22Rv1 (cell line): ENCODE measurements at regions not wholly inside any gene's neighbourhood (a gene's known extent, or its start where the extent isn't known, plus 50 kb on each side); places are given as distances from the start of the nearest gene placed in this dataset.
A peak's percentile ranks its signal among the peaks of the same experiment; 100 is the strongest.

Experiments
- H3K27ac ChIP-seq: fragments of 450-650 bp; 2 replicates; pipeline ENCODE4 v1.5.1; 2017
- ZFX ChIP-seq: fragments of 450-650 bp; IDR thresholded peaks from 2 replicates; pipeline ENCODE4 v1.6.1; 2017; ENCODE audit warnings: antibody characterized with exemption, borderline replicate concordance
- TF ChIP-seq, protein P1 (sequence below): fragments of 450-650 bp; IDR thresholded peaks from 2 replicates; pipeline ENCODE4 v1.5.1; 2017; ENCODE audit warnings: mild to moderate bottlenecking

- TF ChIP-seq, protein P1, sequence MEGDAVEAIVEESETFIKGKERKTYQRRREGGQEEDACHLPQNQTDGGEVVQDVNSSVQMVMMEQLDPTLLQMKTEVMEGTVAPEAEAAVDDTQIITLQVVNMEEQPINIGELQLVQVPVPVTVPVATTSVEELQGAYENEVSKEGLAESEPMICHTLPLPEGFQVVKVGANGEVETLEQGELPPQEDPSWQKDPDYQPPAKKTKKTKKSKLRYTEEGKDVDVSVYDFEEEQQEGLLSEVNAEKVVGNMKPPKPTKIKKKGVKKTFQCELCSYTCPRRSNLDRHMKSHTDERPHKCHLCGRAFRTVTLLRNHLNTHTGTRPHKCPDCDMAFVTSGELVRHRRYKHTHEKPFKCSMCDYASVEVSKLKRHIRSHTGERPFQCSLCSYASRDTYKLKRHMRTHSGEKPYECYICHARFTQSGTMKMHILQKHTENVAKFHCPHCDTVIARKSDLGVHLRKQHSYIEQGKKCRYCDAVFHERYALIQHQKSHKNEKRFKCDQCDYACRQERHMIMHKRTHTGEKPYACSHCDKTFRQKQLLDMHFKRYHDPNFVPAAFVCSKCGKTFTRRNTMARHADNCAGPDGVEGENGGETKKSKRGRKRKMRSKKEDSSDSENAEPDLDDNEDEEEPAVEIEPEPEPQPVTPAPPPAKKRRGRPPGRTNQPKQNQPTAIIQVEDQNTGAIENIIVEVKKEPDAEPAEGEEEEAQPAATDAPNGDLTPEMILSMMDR: no peak
- no peak for TF ChIP-seq ZFX
- H3K27ac ChIP-seq: no peak overlapping the region
Observed at GRCh38 chr2:59282374-59283057, 1041.4 kb upstream of the FANCL start.

GRCh38 chr2:59277671-59278070 lies 1036.5 kb upstream of the FANCL start:
- no peak for TF ChIP-seq ZFX
- TF ChIP-seq, protein P1: no peak
- H3K27ac ChIP-seq: no peak overlapping the region

GRCh38 chr2:59276917-59277316 lies 1035.8 kb upstream of the FANCL start:
- H3K27ac ChIP-seq: no peak overlapping the region
- no peak for TF ChIP-seq ZFX
- TF ChIP-seq, protein P1: no peak

DNA sequence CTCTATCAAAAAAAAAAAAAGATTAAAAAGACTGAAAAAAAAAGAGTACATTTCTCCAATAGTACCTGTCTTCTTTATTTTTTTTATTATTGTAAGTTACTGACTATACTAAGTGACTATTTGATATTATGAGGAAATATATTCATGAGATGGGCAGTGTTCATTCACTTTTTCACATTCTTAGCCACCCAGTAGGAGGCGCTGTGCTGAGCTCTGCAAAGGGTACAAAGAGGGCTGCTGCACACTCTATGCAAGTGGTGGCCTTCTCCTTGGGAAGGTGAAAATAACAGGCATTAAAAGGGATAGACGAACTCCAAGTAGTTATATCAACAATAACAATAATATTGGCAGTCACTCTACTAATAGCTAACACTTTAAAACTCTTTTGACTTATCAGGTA lies 1034.9 kb upstream of the FANCL start:
- H3K27ac ChIP-seq: no peak overlapping the region
- TF ChIP-seq, protein P1: peak; percentile 78
- TF ChIP-seq ZFX: no peak

DNA sequence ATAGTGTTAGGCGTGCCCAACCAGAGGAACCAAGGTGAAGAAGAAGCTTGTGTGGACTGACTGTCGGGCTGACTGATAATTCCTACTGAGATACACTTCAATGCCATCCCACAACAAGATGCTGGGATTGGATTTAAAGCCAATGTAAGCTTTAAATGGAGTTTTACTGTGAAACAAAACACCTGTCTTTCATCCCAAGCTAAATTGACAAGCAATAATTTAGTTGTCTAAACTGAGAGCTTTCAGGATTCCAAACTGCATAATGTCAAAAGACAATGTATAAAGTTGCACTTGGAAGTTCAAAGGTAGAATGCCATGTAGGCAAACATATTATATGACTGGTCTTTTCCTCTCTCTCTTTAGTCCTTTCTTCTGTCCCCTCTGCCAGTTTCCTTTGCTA lies 1025.3 kb upstream of the FANCL start:
- TF ChIP-seq ZFX: no peak
- TF ChIP-seq, protein P1: no peak
- H3K27ac ChIP-seq: no peak overlapping the region

DNA sequence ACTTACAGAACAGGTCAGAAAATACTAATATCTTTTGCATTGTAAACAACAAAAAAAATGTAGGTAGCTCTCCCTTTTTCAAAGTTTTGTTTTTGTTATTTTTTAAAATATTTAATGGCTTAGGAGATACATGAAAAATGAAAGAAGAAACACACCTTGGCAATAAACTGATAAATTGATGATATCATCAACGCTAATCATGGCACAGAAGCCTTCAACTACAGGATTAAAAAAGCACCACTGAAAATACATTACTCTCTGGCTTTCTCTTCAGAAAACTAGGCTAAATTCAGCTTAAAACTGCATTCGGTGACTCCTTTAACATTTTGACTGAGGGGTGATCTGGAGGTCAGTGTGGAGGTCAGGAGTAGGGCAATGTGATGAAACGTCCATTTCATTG lies 1018.8 kb upstream of the FANCL start:
- TF ChIP-seq ZFX: no peak
- TF ChIP-seq, protein P1: no peak
- no peak overlapping the region for H3K27ac ChIP-seq

DNA sequence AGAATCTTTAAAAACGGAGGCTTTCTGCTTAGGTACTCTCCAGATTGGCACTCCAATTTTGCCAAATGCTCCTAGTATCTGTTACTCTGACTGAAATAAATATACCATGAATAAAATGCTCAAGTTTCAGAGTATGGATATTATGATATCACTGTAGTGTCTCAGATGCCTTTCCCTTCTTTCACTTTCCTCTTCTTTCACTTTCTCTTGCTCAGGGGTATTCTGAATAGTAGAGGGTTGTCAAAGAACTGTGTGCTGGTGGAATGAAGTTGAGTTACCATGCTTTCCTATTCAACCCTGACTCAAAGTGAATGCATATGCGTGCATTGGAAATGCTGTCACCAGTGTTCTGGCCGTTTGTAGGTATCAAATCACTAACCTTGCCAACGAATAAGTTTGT lies 1015.2 kb upstream of the FANCL start:
- TF ChIP-seq, protein P1: no peak
- no peak for TF ChIP-seq ZFX
- H3K27ac ChIP-seq: no peak overlapping the region
